ELR (cell line): ENCODE measurements at regions not wholly inside any gene's neighbourhood (a gene's known extent, or its start where the extent isn't known, plus 50 kb on each side); places are given as distances from the start of the nearest gene placed in this dataset.
A peak's percentile ranks its signal among the peaks of the same experiment; 100 is the strongest.

Source experiments
- DNase-seq: peaks from one replicate; pipeline ENCODE4 v3.0.0-alpha.2; 2015; ENCODE audit warnings: low read depth

DNA sequence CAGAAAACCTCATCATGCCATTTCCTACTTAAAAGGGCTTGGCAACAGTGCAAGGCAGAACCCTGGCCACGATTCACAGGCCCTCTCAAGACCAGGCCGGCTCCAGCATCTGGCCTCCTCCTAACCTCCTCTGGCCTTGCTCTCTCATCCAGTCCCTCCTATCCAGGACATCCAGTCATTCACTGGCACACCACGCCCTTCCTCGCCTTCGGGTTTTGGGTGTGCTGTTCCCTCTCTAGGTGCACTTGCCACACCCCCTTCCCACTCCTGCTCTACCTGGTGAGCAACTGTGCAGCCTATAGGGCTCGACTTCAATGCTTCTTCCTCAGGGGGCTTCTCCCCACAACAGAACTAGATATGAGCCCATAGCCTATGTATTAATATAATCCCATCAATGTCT is 317.1 kb downstream of the ARRDC4 start:
- no peak for DNase-seq

DNA sequence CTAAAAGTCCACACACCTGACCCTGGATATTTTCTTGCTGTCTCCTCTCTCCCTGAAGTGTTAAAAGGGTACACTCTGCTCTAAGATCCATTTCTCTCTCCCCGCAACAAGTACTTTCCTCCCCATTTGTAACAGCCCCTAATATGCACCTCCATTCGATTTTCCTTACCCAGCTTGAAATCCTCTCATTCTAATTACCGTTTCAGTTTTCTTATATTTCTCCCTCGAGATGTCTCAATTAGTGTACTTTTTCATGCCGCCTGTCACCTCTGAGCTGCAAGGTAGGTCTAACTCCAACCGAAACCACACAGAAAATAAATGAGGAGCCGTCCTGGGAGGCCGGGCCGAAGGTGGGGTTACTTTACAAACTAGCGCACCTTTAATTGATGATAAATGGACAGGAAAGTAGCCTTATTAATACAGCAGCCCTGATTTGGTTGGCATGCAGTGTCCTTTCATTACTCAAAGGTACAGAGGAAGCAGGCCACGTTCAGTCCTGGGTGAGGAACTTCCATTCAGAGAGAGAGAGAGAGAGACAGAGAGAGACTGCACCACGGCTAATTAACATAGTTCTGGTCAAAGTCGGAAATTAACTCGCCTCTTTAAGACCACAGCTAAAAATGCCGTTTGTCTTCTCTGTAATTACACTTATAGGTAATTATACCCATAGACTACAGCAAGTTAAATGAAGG is 319.9 kb downstream of the ARRDC4 start:
- no peak for DNase-seq

DNA sequence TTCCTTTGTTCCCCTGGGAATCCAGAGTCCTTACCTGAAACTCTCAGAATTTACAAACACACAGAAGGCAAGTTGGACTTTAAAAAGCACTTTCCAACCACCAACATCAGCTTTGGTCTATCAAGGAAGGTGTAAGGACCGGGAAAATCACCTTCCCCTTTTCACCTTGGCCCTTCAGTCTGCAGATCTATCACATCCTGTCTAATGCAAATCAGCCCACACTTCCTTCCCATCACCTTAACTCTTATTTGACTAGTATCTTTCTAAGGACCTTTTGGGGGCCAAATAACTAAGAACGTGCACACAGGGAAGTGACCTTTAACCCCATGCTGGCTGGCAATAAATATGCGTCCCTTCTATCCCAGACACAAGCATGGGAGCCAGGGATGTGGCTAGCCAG is 320.6 kb downstream of the ARRDC4 start:
- no peak for DNase-seq

DNA sequence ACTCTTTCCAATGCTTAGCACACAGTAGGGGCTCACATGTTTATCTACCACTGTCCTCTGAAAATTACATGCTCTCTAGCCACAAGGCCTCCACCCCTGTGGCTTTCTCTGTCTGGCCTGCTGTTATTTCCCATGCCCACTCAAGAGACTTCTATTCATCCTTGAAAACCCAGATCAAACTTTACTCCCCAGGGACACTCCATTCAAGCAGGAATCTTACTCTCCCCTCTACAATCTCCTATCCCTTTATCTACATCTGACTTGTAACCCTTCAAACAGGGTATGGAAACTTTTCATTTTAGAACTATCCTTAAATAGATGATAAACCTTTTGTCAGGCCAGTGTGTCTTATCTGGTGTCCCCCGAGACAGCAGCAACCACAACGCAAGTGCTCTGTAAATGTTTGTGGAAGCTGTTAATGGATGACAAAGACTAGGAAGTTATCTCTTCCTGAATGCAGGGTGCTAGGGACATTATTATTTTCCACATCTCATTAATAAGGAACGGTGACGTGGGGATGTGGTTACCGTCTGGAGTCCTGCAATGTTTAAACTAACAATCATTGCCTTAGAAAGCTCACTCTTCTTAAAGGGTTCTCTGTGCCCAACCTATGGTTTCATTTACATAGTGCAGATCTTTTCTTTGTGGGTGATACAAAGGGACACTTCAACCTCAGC is 322.3 kb downstream of the ARRDC4 start:
- DNase-seq, result no peak

DNA sequence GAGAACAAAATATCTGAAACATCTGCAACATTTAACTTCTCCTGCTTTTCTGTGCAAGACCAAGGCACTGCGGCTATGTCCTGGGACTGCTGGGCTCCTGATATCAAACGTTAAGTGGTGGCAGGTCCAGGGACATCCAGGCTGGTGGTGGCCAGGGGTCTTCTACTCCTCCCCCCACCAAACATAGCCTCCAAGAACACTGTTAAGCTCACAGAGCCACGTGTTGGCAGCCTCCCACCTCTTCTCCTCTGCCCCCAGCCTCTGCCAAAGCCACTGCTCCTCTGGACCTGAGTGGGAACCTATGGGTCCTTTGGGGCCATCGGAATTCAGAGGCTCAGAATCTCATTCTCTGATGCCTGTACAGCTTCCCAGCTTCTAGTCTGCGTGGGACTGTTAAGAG is 325.7 kb downstream of the ARRDC4 start:
- DNase-seq, result no peak

DNA sequence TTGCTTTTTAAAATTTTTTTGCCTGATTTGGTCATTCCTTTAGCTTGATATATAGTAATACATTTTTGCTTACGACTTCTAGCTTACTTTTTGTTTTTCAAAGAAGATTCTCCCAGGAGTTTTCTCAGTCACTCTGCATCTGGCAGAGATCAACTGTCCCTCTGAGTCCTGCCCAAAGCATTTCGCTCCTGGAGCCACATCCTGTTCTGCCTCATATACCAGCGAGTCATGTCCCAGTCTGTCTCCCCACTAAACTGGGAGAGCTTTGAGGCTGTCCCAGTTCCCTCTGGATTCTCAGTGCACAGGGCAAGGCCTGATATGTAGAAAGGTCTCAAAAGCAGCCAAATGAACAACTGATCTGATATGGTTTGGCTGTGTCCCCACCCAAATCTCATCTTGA is 326.3 kb downstream of the ARRDC4 start:
- peak; percentile 11 for DNase-seq

DNA sequence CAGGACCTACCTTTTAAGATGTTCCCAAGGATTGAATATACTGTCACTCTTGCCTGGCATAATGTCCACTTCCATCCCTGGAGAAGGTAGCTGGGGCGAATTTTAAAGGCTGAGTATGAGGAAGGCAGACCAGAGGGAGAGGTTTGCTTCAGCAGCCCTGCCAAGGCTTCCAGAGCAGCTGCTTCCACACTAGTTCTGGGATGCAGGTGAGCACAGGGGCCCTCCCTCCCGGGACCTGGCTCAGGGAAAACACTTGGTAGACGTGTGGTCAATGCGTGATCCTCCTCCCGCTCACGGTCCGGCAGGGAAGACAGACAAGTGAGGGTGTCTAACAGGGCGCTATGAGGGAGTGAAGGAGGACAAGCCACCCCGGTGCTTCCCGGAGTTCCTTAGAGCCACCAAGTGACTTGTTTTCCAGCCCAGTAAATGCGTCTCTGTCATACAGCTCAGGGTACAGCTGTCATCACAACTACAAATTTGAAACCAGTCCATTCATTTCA is 327.6 kb downstream of the ARRDC4 start:
- no peak for DNase-seq

DNA sequence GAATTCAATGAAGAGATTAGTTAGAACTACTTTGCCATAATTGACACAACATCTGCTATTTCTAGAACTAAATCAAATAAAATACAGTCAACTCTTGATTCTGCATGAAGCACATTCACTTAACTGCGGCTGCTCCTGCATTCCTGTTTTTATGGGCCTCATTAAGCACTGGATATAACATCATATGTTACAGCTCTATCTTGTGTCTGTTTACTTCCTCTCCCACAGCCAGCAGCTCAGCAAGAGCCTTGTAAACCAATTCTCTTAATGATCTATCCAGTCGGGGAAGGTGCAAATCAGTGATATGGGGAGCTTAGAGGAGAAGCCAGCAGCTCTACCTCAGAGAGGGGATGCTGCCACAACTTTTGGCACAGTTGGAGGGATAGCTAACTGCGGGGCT is 329.2 kb downstream of the ARRDC4 start:
- no peak for DNase-seq

DNA sequence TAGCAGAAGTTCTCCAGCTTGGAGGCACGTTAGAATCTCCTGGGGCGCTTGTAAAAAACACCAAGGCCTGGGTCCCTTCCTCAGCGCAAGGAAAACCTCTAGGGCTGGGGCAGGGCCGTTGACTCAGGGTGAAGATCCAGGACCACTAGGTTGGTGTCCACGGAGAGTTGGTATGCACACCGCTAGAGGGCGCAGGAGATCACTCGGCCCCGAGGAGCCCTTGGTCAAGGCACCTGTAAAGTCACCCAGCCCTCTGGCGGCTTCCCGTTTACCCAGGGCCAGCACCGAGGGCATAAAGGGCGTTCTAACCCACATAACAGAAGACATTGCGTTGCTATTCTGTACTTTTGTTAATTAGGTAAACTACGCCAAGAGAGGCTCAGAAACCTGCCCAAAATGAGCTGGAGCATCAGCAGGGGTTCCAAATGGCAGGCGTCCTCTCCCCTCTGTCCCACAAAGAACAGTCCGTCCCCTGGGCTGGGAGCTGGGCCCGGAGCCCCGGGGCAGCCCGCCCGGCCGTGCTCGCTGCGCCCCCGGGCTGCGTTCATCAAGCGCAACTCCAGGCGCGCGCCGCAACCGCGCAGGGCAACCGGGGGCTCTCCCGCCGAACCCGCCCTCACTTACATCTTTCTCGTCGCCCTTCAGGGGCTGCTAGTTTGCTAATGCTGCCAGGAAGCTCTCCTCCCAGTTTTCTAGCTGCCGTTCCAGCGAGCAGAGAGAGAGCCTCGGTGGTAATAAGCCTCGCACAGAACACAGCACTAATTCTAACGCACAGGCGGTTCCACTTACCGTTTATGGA is 332.1 kb downstream of the ARRDC4 start:
- DNase-seq, result peak; percentile 48

DNA sequence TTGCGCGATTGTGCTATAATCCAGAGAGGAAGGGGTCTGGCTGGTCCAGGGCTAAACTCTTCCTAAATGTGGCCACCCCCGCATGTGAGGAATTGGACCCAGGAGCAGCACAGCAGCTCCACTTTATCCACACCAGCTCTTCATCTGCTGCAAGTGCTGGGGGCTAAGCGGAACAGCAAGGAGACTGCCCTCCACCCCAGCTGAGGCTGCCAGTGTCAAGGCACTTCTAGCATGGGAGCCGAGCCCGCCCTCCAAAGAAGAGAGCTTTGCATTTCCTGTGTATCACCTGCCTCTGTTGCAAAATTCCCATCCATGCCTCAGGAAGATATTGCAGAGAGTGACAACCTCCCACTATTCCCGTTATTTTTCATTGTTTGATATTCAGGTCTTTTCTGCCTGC is 333.6 kb downstream of the ARRDC4 start:
- no peak for DNase-seq

DNA sequence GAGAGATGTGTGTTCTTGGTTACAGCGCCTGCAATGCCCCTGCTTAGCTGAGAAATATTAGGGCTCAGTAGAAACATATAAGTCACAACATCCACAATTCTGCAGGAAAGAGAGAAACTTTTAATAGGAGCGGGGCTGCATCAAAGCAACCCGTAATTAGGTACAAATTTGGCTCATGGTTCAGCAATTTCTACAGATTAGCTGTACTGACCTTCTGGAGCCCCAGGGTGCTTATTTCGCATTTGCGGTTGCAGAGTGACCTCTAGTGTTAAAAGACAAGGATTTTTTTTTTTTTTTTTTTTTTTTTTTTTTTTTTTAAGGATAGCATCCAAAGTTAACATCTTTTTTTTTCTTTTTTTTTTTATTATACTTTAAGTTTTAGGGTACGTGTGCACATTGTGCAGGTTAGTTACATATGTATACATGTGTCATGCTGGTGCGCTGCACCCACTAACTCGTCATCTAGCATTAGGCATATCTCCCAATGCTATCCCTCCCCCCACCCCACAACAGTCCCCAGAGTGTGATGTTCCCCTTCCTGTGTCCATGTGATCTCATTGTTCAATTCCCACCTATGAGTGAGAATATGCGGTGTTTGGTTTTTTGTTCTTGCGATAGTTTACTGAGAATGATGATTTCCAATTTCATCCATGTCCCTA is 334.7 kb downstream of the ARRDC4 start:
- peak; percentile 73 for DNase-seq

DNA sequence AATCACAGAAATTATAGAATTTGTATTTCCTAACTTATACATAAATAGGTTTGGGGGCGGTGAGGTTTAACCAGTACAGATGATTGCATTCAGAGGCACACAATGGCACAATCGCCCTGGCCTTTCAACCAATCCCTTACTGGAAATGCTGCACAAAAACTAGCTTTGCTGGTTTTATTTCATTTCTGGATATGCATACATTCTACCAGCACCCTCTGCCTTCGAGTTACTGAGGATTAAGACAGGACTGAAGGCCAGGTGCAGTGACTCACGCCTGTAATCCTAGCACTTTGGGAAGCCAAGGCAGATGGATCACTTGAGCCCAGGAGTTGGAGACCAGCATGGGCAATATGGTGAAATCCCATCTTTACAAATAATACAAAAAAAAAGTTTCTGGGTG is 336.1 kb downstream of the ARRDC4 start:
- DNase-seq, result no peak

DNA sequence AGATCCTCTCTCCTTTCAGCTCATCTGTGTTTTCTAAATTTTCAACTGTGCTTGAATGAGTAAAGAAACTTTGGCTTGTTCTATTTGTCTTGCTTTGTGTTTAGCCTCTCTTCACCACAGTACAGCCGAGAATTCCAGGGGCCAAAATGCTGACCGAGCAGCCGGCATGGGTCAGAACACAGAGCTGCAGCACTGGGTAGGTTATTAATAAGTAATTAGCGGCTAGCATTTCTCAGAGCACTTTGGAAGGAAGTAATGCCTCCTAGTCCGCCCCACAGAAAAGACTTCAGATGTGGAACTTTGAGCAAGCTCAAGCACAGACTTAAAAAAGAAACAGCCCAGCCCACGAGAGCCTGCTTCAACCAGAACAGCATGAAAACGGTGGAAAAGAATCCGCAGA is 343.9 kb downstream of the ARRDC4 start:
- DNase-seq, result no peak

DNA sequence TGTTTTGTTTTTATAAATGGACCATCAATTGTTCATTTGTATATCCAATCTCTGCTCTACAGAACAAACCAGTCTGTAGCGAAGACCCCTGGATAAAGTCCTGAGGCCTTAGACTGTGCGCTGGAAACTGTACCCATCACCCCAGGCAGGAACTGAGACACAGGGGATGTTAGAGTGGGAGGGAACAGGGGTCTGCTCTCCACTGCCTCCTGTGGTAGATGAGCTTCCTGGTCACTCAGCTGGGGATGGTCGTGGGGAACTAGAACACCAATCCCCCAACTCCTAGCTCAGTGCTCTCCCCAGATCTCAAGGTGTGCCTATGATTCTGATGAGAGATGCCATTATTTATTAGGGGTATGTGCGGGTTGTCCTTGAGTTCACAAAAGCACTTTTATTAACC is 340.2 kb upstream of the IGF1R start:
- DNase-seq, result no peak

DNA sequence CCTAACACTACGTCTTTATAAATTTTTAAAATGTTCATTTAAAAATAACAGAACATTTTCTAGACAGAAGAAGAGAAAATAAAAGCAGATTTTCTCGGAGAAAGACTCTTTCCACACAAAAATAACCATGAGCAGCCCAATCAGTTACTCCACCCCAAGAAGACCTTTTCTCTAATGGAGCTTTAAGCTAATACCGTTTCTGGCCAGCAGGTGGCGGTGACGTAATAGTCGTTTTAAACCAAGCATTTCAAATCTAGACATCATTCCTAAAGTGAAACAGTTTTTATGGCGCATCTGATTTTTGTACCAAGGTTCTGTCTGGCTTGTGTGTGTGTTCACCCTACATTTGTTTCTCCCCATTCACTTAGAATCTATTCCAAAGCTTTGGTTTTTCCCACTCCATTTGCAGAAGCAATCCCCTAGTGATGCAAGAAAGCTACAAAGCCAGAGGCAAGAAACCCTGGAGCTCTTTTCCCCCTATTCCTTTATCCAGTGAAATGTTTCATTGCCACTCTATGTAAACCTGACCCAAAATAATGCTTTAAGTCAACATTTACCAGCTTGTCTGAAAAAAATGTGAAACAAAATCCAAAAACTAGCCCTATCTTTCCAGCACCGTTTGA is 336.7 kb upstream of the IGF1R start:
- peak; percentile 67 for DNase-seq

DNA sequence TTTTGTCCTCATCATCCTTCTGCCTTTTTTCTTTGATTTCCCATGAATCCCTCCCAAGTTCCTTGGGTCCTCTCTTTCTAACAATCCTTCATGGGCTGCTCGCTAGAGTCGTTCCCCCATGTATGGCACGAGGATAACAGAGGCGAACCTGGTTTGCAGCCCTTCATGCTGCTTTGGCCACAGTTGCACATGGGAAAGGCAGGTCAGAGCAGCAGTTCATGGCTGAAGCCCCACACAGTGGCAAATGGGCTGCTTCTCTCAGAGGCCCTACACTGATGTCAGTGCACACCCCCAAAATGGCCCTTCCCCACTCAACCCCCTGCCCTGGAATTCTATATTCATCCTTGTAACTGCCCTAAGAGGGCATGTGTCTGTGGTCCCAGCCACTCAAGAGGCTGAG is 335.4 kb upstream of the IGF1R start:
- DNase-seq, result no peak

DNA sequence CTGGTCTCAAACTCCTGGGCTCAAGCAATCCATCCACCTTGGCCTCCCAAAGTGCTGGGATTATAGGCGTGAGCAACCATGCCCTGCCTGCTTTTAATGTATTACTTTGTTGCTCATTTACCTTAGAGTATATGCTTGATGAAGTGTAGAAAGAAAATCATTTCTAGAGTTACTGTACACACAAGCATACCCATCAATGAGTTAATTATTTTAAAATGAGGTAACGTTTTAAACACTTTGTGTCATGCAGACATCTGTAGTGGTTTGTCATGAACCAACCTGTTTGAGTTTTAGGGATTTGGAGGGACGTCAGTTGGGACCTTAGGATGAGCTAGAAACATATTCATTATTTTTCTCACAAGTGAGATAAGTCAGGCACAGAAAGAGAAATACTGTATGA is 332.4 kb upstream of the IGF1R start:
- no peak for DNase-seq

DNA sequence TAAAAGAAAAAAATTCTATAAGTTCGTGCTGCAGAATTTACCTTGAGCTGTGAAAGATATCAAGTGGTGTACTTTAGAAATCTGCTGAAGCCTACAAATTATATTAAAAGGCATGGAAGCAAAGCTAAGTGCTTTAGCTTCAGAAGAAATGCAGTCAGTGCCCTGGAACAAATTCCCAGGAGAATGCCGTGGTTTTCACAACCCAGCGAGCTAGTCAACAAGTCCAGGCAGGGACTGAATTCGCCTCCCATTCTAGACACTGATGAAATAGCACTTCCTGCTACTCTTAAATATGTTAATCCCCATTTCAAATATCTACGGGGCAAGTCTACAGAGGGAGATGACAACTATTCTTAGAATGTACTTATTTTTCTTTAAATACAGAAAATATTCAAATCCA is 326.4 kb upstream of the IGF1R start:
- no peak for DNase-seq

DNA sequence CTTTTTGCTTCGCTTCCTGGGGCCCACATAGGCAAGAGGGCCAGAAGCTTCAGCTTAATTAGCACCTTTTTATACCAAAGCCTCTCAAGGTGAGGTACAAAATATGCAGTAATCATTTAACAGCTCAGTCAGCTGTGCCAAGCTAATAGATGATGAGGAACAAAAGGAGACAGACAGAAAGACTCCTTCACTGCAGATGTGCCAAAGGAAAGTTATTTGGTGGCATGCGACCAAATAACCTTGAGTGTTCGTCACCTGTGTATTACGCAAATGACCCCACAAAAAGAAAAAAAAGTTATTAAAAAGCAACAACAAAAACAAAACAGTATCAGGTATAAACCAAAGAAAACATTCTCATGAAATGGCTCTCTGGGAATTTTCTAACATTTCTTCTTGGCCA is 325.8 kb upstream of the IGF1R start:
- no peak for DNase-seq

DNA sequence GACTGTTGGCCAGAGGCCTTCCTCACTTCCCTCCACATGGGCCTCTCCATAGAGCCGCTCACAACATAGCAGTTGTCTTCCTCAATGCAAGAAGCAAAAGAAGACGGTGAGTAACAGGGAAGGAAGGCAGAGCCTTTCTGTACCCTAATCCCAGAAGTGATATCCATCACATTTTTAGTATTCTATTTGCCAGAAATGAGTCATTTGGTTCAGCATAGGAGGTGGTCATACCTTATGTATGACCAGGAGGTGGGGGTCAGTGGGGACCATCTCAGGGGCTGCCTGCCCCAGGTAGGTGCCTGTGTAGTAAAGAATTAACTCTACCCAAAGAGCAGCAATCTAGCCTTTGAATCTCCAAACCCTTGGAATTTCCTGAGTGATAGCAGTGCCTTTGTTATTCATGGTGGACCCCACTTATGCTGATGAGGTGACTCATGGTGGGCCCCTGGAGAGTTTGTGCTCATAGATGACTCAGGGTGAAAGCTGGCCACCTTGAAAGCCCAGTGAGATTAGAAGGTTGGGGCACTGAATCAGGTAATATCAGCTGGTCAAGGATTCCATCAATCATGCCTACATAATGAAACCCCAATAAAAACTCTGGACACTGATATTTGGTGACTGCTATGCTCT is 323.9 kb upstream of the IGF1R start:
- DNase-seq, result peak; percentile 4

DNA sequence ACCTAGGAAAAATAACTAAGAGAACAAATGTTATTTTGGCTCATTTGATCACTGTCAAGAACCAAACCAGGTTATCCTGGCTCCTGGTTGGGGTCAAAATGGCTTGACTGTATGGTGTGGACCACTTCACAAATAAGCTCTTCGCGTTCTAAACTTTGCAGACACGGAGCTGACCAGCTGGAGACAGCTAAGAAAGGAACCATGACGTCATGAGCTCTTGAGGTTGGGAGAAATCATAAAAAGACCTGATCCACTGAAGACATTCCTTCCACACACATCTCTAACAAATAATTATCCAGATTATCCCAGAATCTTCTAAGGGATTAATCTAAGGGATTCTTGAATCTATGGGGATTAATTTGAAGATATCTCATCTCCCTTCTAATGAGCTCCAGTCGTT is 321.5 kb upstream of the IGF1R start:
- no peak for DNase-seq

DNA sequence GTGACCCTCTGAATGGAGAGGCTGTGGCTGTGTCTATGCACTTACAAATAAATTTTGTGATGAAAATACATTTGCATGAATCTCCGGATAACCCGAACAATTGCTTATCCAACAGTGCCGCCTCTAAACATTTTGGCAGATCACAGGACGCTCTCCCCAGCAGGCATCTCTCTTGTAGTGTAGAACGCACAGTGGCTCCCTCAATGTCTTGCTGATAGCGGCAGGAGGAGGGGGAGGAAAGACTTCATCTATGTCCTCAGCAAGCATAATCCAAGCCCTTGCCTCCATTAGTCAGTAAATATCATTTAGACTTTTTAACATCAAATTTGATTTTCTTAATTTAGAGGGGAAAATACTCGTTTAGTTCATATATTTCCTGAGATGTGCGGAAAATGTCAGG is 318.1 kb upstream of the IGF1R start:
- no peak for DNase-seq
